A549 (cell line): ENCODE measurements at regions not wholly inside any gene's neighbourhood (a gene's known extent, or its start where the extent isn't known, plus 50 kb on each side); places are given as distances from the start of the nearest gene placed in this dataset.

Experiments
- ATAC-seq, 2 experiments: fragments of 200-7000 bp in 1 of 2; fragments of >200 bp in 1 of 2; cut with Nextera tagmentation in 1 of 2; cut with Tn5 transposase in 1 of 2; 3 replicates each; pipeline versions ENCODE4 v1.8.0 to v1.9.1; 2018 to 2020; ENCODE audit warnings: mild to moderate bottlenecking in 1 of 2, moderate library complexity in 1 of 2
- CTCF ChIA-PET: fragments of 300-600 bp; sonication (Branson Sonifier 250); formaldehyde crosslinking; extraction: SDS; loops from one replicate; lab custom pipeline; 2021; ENCODE audit warnings: antibody characterized with exemption, inconsistent platforms; lab: Yijun Ruan, JAX
- POLR2A ChIA-PET: fragments of 350-600 bp; formaldehyde crosslinking; extraction: SDS; loops from one replicate; lab custom pipeline; 2021; ENCODE audit warnings: antibody characterized with exemption, inconsistent platforms; lab: Yijun Ruan, JAX
- DNase-seq, 2 experiments: peaks; one replicate each; pipeline versions ENCODE4 v3.0.0 to v3.0.0-alpha.2; 2011 to 2016; ENCODE audit warnings: low read depth in 1 of 2, low spot score in 1 of 2
- FAIRE-seq: peaks from 2 replicates; lab custom pipeline; 2011; peaks lifted over from hg19 to GRCh38; lab: Jason Lieb, UNC
- H3K27ac ChIP-seq, 2 experiments: fragments of >200 bp; sonication (Bioruptor Twin); formaldehyde crosslinking; 3 replicates each; pipeline ENCODE4 v1.5.1; 2016 to 2017
- H3K4me1 ChIP-seq: fragments of >200 bp; sonication (Bioruptor Twin); formaldehyde crosslinking; 3 replicates; pipeline ENCODE4 v1.6.1; 2016
- H3K4me2 ChIP-seq: fragments of >200 bp; sonication (Bioruptor Twin); formaldehyde crosslinking; 3 replicates; pipeline ENCODE4 v1.6.1; 2016
- H3K4me3 ChIP-seq: fragments of >200 bp; sonication (Bioruptor Twin); formaldehyde crosslinking; 3 replicates; pipeline ENCODE4 v1.5.1; 2016
- H3K9me3 ChIP-seq: fragments of >200 bp; sonication (Bioruptor Twin); formaldehyde crosslinking; 3 replicates; pipeline ENCODE4 v1.6.1; 2016
- ATOH8 ChIP-seq: fragments of 250-450 bp; sonication (Bioruptor Pico); IDR thresholded peaks from 2 replicates; pipeline ENCODE4 v1.5.0; 2020; ENCODE audit warnings: low read depth, mild to moderate bottlenecking, moderate library complexity
- BCL3 ChIP-seq: fragments of >200 bp; sonication (Bioruptor Twin); formaldehyde crosslinking; IDR thresholded peaks from 3 replicates; pipeline ENCODE4 v1.6.1; 2016
- BHLHE40 ChIP-seq: IDR thresholded peaks from 2 replicates; pipeline ENCODE4 v1.6.1; 2012; ENCODE audit warnings: low read depth, low read length, inconsistent platforms
- CHD2 ChIP-seq: fragments of 150-350 bp; IDR thresholded peaks from 2 replicates; pipeline ENCODE4 v1.6.1; 2014; ENCODE audit warnings: low read length; ENCODE audit not compliant: partially characterized antibody
- CTCF ChIP-seq: fragments of >200 bp; sonication (Bioruptor Twin); formaldehyde crosslinking; IDR thresholded peaks from 3 replicates; pipeline ENCODE4 v1.5.1; 2016
- EP300 ChIP-seq, 2 experiments: fragments of >200 bp; sonication (Bioruptor Twin); formaldehyde crosslinking; IDR thresholded peaks; 2 replicates in 1 of 2; 3 replicates in 1 of 2; pipeline ENCODE4 v1.6.1; 2016 to 2017
- FOSB ChIP-seq: fragments of 250-450 bp; sonication (Bioruptor Pico); IDR thresholded peaks from 2 replicates; pipeline ENCODE4 v1.5.0; 2020; ENCODE audit warnings: mild to moderate bottlenecking, moderate library complexity
- FOSL2 ChIP-seq, 2 experiments: fragments of 450-650 bp in 1 of 2; fragments of >200 bp in 1 of 2; sonication (Bioruptor Twin) in 1 of 2; formaldehyde crosslinking; IDR thresholded peaks; 2 replicates each; pipeline versions ENCODE4 v1.5.0 to v1.6.1; 2016 to 2020; ENCODE audit warnings: mild to moderate bottlenecking in 1 of 2, moderate library complexity in 1 of 2
- FOXS1 ChIP-seq: fragments of 250-450 bp; sonication (Bioruptor Pico); IDR thresholded peaks from 2 replicates; pipeline ENCODE4 v1.5.0; 2020; ENCODE audit warnings: mild to moderate bottlenecking, moderate library complexity
- HMGXB4 ChIP-seq: fragments of 250-450 bp; sonication (Bioruptor Pico); IDR thresholded peaks from 2 replicates; pipeline ENCODE4 v1.5.0; 2021; ENCODE audit warnings: mild to moderate bottlenecking, moderate library complexity, borderline replicate concordance
- HOXB5 ChIP-seq: fragments of 250-450 bp; sonication (Bioruptor Pico); IDR thresholded peaks from 2 replicates; pipeline ENCODE4 v1.5.0; 2020; ENCODE audit warnings: mild to moderate bottlenecking, moderate library complexity
- JUN ChIP-seq, 2 experiments: fragments of >200 bp; sonication (Bioruptor Twin); formaldehyde crosslinking; IDR thresholded peaks; 2 replicates in 1 of 2; 3 replicates in 1 of 2; pipeline ENCODE4 v1.6.1; 2016 to 2017
- MYC ChIP-seq: IDR thresholded peaks from 2 replicates; pipeline ENCODE4 v1.6.1; 2012; ENCODE audit warnings: mild to moderate bottlenecking, inconsistent platforms, low read length, improper control_type of control experiment, borderline replicate concordance
- NPAS2 ChIP-seq: fragments of 250-450 bp; sonication (Bioruptor Pico); IDR thresholded peaks from 2 replicates; pipeline ENCODE4 v1.8.0; 2022; ENCODE audit warnings: mild to moderate bottlenecking, moderate library complexity, borderline replicate concordance
- NR3C1 ChIP-seq: fragments of >200 bp; sonication (Bioruptor Twin); formaldehyde crosslinking; IDR thresholded peaks from 3 replicates; pipeline ENCODE4 v1.6.1; 2017
- PHF8 ChIP-seq: fragments of 200-600 bp; sonication (generic); IDR thresholded peaks from 2 replicates; pipeline ENCODE4 v1.6.1; 2016; ENCODE audit warnings: low read depth, mild to moderate bottlenecking, antibody characterized with exemption, moderate library complexity, borderline replicate concordance
- ZNF302 ChIP-seq: fragments of 250-450 bp; sonication (Bioruptor Pico); IDR thresholded peaks from 2 replicates; pipeline ENCODE4 v1.9.0; 2021; ENCODE audit warnings: inconsistent platforms, mild to moderate bottlenecking, moderate library complexity
- ZSCAN20 ChIP-seq: fragments of 250-450 bp; sonication (Bioruptor Pico); IDR thresholded peaks from 2 replicates; pipeline ENCODE4 v1.8.0; 2022; ENCODE audit warnings: mild to moderate bottlenecking, moderate library complexity
- WGBS: methylation state at CpG from one replicate; pipeline ENCODE4 v1.1.6; 2017; ENCODE audit errors: missing lambda C conversion rate; 5-methylcytosine and 5-hydroxymethylcytosine counted together

- H3K9me3 ChIP-seq = no peaks in the 10 kb centered on the region
- TF ChIP-seq FOSB (no peak), HOXB5 (CRISPR knock-in tag) (no peak), FOSL2 (IDR thresholded peaks at IDR 0.05) (no peak), FOSL2 (CRISPR knock-in tag; IDR thresholded peaks at IDR 0.05) (no peak), ZNF302 (CRISPR knock-in tag) (no peak), PHF8 (no peak), HMGXB4 (CRISPR knock-in tag) (no peak), ATOH8 (CRISPR knock-in tag) (no peak), CHD2 (no peak), MYC (no peak), NR3C1 (no peak), FOXS1 (no peak)
- no peak for ATAC-seq
- ChIA-PET CTCF (no interaction called here), POLR2A (no interaction called here)
- no peak overlapping the region for H3K4me2 ChIP-seq
- H3K4me3 ChIP-seq = no peak overlapping the region
- no peaks in the 10 kb centered on the region for H3K4me1 ChIP-seq
- DNase-seq = peak in 1 of 2 experiments; percentile 1
- no peak for FAIRE-seq
- no peak overlapping the region for H3K27ac ChIP-seq
- WGBS = 8% methylated on average over 2 of the region's 5 CpGs
These were observed 1080.9 kb upstream of the IGFBP7 start for GRCh38 chr4:58191109-58191508.

- H3K4me3 ChIP-seq = no peak overlapping the region
- WGBS = 19% methylated on average over 4 of the region's 4 CpGs
- no peak for FAIRE-seq
- H3K4me2 ChIP-seq = no peak overlapping the region
- POLR2A ChIA-PET = no interaction called here
- no peak for DNase-seq
- H3K4me1 ChIP-seq = no peaks in the 10 kb centered on the region
- H3K9me3 ChIP-seq = no peaks in the 10 kb centered on the region
- TF ChIP-seq JUN (IDR thresholded peaks at IDR 0.05) = no peak
- no peak for TF ChIP-seq HMGXB4 (CRISPR knock-in tag)
- TF ChIP-seq NR3C1 = no peak
- TF ChIP-seq NPAS2 = no peak
- TF ChIP-seq ZSCAN20 (CRISPR knock-in tag) = no peak
- no peak for TF ChIP-seq BHLHE40
- no peak for TF ChIP-seq BCL3
- no peak for TF ChIP-seq EP300 (IDR thresholded peaks at IDR 0.05)
- TF ChIP-seq CTCF = no peak
- TF ChIP-seq ATOH8 (CRISPR knock-in tag) = no peak
- TF ChIP-seq, all 56 proteins: peak for 0
- no peak overlapping the region for H3K27ac ChIP-seq
- ATAC-seq = no peak
- CTCF ChIA-PET = no interaction called here
These were observed 1078.1 kb upstream of the IGFBP7 start for GRCh38 chr4:58188316-58188715.
